Prostate gland (tissue), 2 donors: ENCODE measurements at regions not wholly inside any gene's neighbourhood (a gene's known extent, or its start where the extent isn't known, plus 50 kb on each side); places are given as distances from the start of the nearest gene placed in this dataset.

Experiments used
- CTCF ChIP-seq, 4 experiments: fragments of 200-600 bp in 2 of 4; fragments of 450-650 bp in 2 of 4; sonication (generic) in 2 of 4; IDR thresholded peaks; 1 replicate in 3 of 4; 2 replicates in 1 of 4; pipeline ENCODE4 v1.5.1; 2016 to 2019; ENCODE audit warnings: antibody characterized with exemption in 4 of 4, mild to moderate bottlenecking in 2 of 4, moderate library complexity in 2 of 4
- POLR2AphosphoS5 ChIP-seq: sonication (generic); formaldehyde crosslinking; IDR thresholded peaks from one replicate; pipeline ENCODE4 v1.6.1; 2017; ENCODE audit warnings: antibody characterized with exemption

GRCh38 chr13:44096901-44097300 lies 217.2 kb downstream of the LACC1 start:
- no peak for TF ChIP-seq POLR2AphosphoS5
- TF ChIP-seq CTCF (IDR thresholded peaks at IDR 0.05), result no peak
